Stomach smooth muscle (tissue), 2 donors: ENCODE measurements at regions not wholly inside any gene's neighbourhood (a gene's known extent, or its start where the extent isn't known, plus 50 kb on each side); places are given as distances from the start of the nearest gene placed in this dataset.

Source experiments
- H3K27ac ChIP-seq: one replicate; pipeline ENCODE4 v1.7.0; 2013; ENCODE audit warnings: mild to moderate bottlenecking, low read length, inconsistent platforms
- H3K27me3 ChIP-seq, 2 donors: one replicate each; pipeline ENCODE4 v1.7.0; 2013; ENCODE audit warnings: low read length in 2 of 2; ENCODE audit not compliant: insufficient read depth in 2 of 2, control insufficient read depth in 1 of 2
- H3K36me3 ChIP-seq, 2 donors: one replicate each; pipeline ENCODE4 v1.7.0; 2013; ENCODE audit warnings: low read length in 2 of 2; ENCODE audit not compliant: control insufficient read depth in 2 of 2, insufficient read depth in 2 of 2
- H3K4me1 ChIP-seq: one replicate; pipeline ENCODE4 v1.7.0; 2013; ENCODE audit warnings: low read length; ENCODE audit not compliant: control insufficient read depth, insufficient read depth
- H3K4me3 ChIP-seq, 2 donors: one replicate each; pipeline ENCODE4 v1.7.0; 2013; ENCODE audit warnings: low read length in 2 of 2
- H3K9ac ChIP-seq, 2 donors: one replicate each; pipeline ENCODE4 v1.7.0; 2013; ENCODE audit warnings: low read length in 2 of 2, mild to moderate bottlenecking in 1 of 2
- H3K9me3 ChIP-seq, 2 donors: one replicate each; pipeline ENCODE4 v1.7.0; 2013; ENCODE audit warnings: low read length in 2 of 2; ENCODE audit not compliant: control insufficient read depth in 2 of 2
- donor health status: healthy.
- donor health status: Pancreatic carcinoma.

- H3K27ac ChIP-seq: no peak overlapping the region
- no peaks in the 10 kb centered on the region for H3K9me3 ChIP-seq
- peaks cover 15% of the 10 kb centered on the region for H3K4me1 ChIP-seq
- H3K4me3 ChIP-seq: no peak overlapping the region
- H3K27me3 ChIP-seq: no peaks in the 10 kb centered on the region
- H3K36me3 ChIP-seq: no peaks in the 10 kb centered on the region
- no peak overlapping the region for H3K9ac ChIP-seq
Measured at GRCh38 chr15:39079296-39079847, 501.5 kb upstream of the THBS1 start.

GRCh38 chr15:39083213-39083612, 497.7 kb upstream of the THBS1 start:
- Histone ChIP-seq H3K36me3 (no peaks in the 10 kb centered on the region), H3K9ac (no peak overlapping the region), H3K4me3 (no peak overlapping the region), H3K9me3 (no peaks in the 10 kb centered on the region), H3K27ac (no peak overlapping the region), H3K27me3 (no peaks in the 10 kb centered on the region), H3K4me1 (peaks cover 24% of the 10 kb centered on the region)

- Histone ChIP-seq H3K4me3 (peak overlapping the region in 1 of 2 donors; percentile 9), H3K9ac (peak overlapping the region; percentile 22 to 72), H3K9me3 (no peaks in the 10 kb centered on the region), H3K36me3 (no peaks in the 10 kb centered on the region), H3K4me1 (peaks cover 21% of the 10 kb centered on the region), H3K27me3 (no peaks in the 10 kb centered on the region), H3K27ac (peak overlapping the region; percentile 77)
Measured at GRCh38 chr15:39084674-39085530, 496.0 kb upstream of the THBS1 start.

DNA sequence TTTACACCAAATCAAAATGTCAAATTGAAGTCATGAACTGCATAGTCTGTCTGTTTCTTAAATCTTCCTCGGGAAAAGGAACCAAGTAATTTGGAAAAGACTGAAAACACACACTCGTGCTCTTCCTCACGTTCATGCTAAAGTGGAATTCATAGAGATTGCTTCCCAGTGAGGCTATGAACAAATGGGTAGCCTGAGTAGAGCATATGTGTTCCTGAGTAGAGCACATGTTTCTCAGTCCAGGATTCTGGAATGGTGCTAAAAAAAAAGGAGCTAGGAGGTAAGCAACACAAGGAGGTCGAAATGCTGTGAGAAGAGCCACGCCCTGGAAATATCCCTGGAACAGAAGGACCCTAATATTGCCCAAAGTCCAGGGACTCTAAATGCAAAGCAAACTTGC, 494.2 kb upstream of the THBS1 start:
- Histone ChIP-seq H3K27ac (peak overlapping the region; percentile 77), H3K9ac (no peak overlapping the region), H3K4me1 (peaks cover 21% of the 10 kb centered on the region), H3K36me3 (no peaks in the 10 kb centered on the region), H3K27me3 (no peaks in the 10 kb centered on the region), H3K9me3 (no peaks in the 10 kb centered on the region), H3K4me3 (no peak overlapping the region)

DNA sequence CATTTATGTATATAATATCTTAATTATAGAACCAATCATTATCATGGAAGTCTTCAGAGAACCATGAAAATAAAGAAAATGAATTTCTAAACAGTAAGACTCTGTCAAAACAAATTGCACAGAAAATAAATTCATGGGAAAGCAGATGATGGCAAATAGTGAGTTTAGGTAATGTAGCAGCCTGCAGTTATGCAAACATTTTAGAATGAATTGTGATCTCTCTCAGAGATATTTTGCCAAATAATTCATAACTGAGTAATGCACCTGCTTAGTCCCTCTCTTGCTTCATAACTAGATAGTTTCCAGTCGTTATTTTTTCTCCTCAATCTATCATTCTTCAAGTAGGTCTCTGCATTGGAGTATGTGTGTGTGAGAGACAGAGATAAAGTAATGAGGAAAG, 492.7 kb upstream of the THBS1 start:
- no peaks in the 10 kb centered on the region for H3K36me3 ChIP-seq

GRCh38 chr15:39092354-39092753, 488.5 kb upstream of the THBS1 start:
- peaks cover 11% of the 10 kb centered on the region for H3K4me1 ChIP-seq
- H3K27me3 ChIP-seq: no peaks in the 10 kb centered on the region

More for the DNA sequence above, 492.7 kb upstream of the THBS1 start:
- Histone ChIP-seq H3K27me3 (no peaks in the 10 kb centered on the region), H3K9me3 (no peaks in the 10 kb centered on the region), H3K4me1 (peaks cover 18% of the 10 kb centered on the region), H3K9ac (no peak overlapping the region), H3K27ac (no peak overlapping the region), H3K4me3 (no peak overlapping the region)

GRCh38 chr15:39092761-39093160, 488.1 kb upstream of the THBS1 start:
- no peak overlapping the region for H3K4me3 ChIP-seq
- no peaks in the 10 kb centered on the region for H3K27me3 ChIP-seq
- H3K36me3 ChIP-seq: no peaks in the 10 kb centered on the region
- H3K4me1 ChIP-seq: peaks cover 11% of the 10 kb centered on the region
- H3K9ac ChIP-seq: no peak overlapping the region
- no peak overlapping the region for H3K27ac ChIP-seq
- no peaks in the 10 kb centered on the region for H3K9me3 ChIP-seq

More at GRCh38 chr15:39092354-39092753, 488.5 kb upstream of the THBS1 start:
- no peak overlapping the region for H3K27ac ChIP-seq
- no peak overlapping the region for H3K4me3 ChIP-seq
- no peaks in the 10 kb centered on the region for H3K9me3 ChIP-seq
- H3K9ac ChIP-seq: no peak overlapping the region
- H3K36me3 ChIP-seq: no peaks in the 10 kb centered on the region

DNA sequence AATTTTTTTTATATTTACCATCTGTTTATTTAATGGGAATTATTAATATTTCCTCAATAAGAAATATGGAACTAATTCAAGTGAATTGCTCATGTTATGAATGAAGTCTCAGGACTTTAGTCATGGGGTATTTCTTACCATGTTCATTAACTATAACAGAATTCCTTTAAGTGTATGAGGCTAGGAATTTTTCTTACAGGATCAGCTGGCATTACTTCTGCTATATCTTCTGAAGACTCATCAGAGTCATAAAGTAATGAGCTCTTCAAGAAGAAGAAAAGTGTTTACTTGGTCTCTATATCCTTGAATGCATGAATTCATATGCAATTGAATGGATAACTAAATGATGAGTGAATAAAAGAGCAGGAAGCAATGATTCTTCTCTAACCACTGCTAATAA, 486.8 kb upstream of the THBS1 start:
- Histone ChIP-seq H3K27me3 (no peaks in the 10 kb centered on the region), H3K9ac (no peak overlapping the region), H3K4me1 (peaks cover 11% of the 10 kb centered on the region), H3K4me3 (no peak overlapping the region), H3K9me3 (no peaks in the 10 kb centered on the region), H3K27ac (no peak overlapping the region), H3K36me3 (no peaks in the 10 kb centered on the region)

GRCh38 chr15:39095218-39095879, 485.5 kb upstream of the THBS1 start:
- no peak overlapping the region for H3K4me3 ChIP-seq
- no peaks in the 10 kb centered on the region for H3K9me3 ChIP-seq
- peaks cover 11% of the 10 kb centered on the region for H3K4me1 ChIP-seq
- H3K27ac ChIP-seq: peak overlapping the region; percentile 42
- no peak overlapping the region for H3K9ac ChIP-seq
- no peaks in the 10 kb centered on the region for H3K27me3 ChIP-seq
- no peaks in the 10 kb centered on the region for H3K36me3 ChIP-seq

GRCh38 chr15:39096608-39097205, 484.2 kb upstream of the THBS1 start:
- H3K4me3 ChIP-seq: no peak overlapping the region
- H3K9me3 ChIP-seq: no peaks in the 10 kb centered on the region
- no peaks in the 10 kb centered on the region for H3K27me3 ChIP-seq
- no peaks in the 10 kb centered on the region for H3K36me3 ChIP-seq
- peaks cover 11% of the 10 kb centered on the region for H3K4me1 ChIP-seq
- H3K27ac ChIP-seq: no peak overlapping the region
- no peak overlapping the region for H3K9ac ChIP-seq
